ENCODE measurements at regions not wholly inside any gene's neighbourhood (a gene's known extent, or its start where the extent isn't known, plus 50 kb on each side); places are given as distances from the start of the nearest gene placed in this dataset.

DNA sequence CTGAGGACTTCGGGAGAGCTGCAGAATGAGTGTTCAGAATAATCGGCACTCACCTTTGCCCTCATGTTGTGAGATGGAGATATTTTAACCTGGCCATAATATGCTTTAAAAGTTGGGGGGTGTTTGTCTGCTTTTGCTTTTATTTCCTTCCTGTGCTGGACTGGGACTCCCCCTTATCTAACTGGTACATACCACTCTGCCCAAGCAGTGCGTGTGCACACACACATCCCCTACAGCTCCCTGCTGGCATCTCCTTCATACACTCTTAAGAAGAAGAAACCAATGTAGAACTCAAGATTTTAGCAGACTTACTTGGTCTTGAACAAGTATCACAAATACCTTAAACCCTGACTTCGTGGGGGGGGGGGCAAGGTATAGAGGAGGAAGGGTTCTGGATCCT lies 146.2 kb upstream of the DMRT1 start:
- no peak for DNase-seq

DNA sequence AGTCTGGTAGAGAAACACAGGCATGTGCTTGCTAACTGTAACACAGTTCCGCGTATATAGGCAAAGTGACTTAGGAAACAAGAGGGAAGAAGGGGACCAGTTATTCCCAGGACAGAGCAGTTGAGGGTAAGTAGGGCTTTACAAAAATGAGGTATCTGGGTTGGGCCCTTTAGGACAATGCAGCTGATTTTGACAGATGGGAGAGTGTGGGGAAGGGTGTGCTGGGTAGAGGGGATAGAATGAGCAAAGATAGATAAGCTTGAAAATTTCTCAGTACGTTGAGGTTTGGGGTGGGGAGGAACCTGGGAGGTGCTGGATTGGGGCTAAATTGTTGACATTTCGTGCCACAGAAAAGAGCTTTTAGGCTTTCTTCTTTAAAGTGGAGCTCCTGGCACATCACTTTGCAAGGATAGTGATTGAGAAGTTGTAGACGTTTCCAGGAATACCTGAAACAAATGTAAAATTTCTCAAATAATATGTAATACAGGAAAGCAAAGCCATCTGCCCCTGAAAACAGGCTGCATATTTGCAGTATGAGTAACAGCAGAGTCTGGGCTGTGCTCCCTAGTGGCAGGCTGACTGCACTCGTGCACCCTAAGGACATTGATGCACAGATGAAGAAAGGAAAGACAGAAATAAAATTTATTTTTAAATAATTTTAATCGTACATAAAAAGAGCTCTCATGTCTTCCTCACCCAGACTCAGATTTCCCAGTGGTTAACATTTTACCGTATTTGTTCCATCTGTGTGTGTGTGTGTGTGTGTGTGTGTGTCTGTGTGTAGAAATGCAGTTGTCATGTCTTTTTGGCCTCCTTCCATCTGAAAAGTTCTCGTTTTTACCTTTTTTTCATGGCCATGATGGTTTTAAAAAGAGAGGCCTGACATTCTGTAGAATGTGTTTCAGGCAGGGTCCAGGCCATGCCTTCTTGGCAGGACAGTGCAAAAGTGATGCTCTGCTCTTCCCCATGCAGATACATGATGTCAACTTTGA lies 144.9 kb upstream of the DMRT1 start:
- no peak for DNase-seq

DNA sequence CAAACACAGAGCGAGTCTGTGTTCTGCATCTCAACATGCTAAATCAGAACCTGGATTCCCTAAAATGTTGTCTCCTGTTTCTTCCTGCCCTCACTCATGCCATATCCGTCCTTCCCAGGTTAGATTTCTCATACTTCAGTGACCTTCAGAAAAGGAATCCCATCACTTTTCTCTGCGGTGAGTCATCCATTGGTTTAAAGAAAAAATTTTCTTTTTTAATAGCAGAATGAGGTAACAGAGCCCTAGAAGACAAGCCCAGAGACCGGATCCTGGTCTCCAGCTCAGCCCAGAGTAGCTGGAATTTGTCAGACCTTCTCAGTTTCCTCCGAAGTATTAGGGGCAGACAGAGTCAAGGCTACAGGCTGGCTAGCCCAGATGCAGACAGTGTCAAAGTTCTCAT lies 143.2 kb upstream of the DMRT1 start:
- no peak for DNase-seq

DNA sequence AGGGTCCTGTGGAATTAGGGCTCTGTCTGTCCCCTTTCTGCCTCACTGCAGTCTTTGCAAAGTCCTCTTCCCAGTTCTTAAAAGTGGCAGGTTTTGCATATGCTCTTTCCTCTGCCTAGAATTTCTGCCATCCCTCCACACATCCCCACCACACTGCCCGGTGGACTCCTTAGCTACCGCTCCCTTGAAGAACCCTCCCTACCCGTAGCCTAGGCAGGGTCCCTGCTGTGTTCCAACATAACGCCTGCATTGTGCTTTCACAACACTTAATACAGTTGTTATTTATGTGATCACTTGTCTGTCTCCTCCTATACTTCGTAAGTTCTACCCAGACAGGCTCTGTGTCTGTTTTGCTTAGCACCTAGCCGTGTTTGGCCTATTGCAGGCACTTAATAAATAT lies 142.5 kb upstream of the DMRT1 start:
- no peak for DNase-seq

DNA sequence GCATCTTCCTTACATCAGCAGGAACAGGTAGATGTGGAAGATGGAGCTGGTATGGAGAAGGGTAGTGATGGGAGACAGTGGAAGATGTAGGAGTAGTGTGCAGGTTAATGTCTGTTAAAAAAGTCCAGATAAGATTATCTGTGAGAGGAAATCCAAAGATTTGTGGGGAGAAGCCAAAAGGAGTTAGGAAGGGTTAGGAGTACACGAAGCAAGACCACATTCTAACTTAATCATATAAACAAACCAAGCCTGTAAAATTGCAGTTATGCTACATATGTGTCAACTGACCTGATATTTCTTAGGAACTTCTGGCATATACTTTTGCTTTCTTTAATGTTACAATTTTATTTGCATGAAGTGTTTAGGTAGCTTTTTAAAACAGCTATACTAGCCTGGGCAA lies 142.1 kb upstream of the DMRT1 start:
- no peak for DNase-seq

DNA sequence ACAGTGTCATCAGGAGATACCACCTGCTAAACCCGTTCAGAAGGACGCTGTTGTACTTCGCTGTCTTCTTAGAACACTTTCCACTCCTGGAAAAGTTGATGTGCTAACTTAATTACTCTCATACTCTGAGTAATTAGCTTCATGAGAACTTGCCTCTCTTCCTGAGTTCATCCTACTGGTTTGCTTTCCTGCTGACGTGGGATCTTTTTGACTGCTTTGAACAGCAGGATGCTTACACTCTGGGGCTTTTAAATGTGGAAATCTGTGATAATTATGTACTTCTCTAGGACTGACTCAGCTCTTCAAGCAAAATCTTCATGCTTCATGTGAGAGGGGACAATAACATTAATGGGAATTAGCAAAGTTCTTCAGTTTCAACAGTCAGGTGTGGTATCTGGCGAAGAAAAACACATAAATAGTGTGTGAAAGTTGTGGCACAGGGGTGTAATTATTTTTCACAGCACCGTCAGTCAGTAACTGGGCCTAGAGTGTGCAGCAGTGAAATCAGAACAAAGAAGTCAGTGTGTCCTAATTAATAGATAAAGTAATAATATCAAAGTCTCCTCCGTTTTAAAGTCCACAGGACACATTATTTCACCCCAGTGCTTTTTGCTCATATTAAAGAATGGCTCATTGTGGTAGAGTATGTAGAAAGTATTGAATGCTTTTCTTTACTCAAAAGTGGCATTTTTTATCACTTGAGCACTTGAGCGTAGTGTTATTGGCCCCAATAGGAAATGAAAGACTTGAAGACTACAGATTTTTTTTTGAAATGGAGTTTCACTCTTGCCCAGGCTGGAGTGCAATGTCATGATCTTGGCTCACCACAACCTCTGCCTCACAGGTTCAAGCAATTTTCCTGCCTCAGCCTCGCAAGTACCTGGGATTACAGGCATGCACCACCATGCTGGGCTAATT lies 140.9 kb upstream of the DMRT1 start:
- DNase-seq = no peak

DNA sequence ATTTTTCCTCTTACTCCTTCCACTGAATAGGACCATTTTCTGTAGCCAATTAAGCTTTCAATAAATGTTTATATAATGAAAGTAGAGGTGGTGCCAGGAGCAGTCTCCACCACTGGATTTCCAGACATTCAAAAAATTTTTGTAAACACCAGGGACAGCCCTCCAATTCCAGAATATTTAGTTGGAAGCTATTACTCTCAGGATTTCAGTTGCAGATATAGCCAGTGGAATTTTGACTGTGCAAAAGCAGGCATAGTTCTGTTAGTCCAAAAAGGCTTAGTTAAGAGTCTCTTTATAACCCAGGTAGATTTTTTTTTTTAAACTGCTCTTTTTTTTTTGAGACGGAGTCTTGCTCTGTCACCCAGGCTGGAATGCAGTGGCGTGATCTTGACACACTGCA lies 138.1 kb upstream of the DMRT1 start:
- DNase-seq = no peak

DNA sequence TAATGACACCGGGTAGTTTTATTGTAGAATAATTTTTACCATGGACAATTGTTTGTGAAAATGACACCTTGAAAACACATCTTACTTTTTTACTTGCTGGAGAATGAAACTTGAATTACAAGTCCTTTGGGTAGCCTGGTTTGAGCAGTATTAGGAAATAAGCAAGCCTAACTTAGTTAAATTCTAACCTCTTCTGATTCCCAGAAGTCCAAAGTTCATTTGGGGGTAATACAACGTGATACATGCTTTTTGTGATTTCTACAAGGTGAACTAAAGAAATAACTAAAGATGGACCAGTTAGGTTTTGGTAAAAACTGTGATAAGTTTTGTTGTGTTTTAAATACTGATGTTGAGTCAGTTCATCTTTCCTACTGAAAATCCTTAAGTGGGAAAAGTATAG lies 135.4 kb upstream of the DMRT1 start:
- no peak for DNase-seq

DNA sequence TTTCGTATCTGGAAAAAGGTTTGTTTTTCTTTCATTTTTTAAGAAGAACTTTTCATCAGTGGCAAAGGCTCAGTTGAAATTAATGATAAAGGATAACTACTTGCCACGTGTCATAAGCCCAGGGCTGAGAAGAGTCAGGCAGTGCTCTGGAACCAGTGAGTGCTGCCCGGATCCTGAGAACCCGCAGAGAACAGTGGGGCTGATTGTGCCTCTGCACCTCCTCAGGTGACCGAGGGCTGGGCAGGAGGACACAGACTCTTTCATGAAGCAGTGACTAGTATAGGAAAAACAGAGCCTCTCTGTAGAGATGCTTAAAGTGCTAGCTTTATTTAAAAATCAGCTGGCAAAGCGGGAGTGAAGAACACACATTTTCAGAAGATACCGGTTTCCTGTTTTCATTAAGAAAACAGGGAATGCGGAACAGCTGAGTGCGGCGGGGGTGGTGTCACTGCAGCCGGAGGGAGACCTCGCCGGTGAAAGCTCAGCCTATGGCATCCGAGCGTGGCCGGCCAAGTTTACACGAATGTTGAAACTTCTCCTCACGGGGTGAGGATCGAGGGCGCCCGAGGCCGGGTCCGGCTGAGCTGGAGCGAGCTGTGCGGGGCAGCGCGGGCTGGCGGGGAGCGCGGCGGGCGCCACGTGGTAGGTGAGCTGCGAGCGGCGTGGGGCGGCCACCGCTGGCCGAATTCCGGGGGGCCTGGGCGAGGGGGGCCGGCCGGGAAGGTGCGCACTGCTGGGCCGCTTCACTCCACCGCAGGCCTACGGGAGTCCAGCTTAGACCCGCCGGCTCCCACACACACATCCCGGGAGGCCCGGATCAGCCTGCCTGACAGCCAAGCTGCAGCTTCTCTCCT lies 134.7 kb upstream of the DMRT1 start:
- DNase-seq = no peak

DNA sequence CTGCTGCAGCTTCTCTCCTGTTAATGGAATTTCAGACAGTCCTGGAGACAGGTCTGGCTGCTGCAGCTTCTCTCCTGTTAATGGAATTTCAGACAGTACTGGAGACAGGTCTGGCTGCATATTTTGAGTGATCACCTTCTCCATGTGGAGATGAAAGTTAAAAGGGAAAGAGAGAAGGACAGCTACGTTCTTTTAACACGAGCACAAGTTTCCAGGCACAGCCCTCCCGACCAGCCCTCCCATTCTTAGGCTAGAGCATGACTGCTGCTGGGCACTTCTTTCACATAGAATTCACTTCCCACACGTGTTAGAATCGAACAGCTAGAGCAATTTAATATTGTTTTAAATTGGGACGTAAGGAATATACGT lies 133.3 kb upstream of the DMRT1 start:
- DNase-seq = no peak

DNA sequence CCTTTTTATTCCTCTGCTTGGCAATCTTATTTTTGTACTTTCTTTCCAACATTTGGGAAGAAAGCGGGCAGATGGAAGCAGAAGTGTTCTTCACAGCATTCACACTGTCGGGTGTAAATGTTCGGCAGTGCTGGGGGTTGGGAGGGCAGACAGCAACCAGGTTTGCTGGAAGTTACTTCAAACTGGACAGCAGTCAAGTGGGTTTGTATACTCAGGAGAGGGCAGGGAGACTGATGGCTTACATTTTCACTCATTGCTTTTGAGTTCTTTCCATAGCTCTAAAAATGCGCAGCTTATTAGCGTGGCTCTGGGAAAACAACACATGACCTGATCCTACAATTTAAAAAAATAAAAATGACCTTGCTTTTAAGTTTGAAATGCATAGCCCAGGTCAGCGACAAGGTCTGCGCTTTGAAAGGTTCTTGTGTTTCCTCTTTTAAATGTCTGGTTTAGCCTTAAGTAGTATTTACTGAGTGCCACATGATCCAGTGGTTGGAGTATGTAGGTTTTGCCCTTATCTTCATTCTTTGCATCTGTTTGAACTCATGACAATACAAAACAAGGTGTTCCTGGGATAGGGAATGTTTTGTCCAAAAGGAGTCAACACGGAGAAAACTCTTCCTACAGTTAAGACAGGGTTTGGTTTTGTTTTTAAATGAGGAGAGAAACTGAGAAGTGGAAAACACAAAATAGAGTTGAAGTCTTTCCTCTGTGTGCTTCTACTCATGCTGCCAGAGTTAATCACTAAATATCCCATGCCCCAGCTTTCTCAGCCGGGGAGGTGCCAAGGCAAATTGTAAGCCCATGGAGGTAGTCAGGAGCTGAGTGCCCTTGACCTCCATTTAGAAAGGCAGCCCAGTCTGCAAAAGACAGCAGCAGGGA lies 132.7 kb upstream of the DMRT1 start:
- DNase-seq = no peak

DNA sequence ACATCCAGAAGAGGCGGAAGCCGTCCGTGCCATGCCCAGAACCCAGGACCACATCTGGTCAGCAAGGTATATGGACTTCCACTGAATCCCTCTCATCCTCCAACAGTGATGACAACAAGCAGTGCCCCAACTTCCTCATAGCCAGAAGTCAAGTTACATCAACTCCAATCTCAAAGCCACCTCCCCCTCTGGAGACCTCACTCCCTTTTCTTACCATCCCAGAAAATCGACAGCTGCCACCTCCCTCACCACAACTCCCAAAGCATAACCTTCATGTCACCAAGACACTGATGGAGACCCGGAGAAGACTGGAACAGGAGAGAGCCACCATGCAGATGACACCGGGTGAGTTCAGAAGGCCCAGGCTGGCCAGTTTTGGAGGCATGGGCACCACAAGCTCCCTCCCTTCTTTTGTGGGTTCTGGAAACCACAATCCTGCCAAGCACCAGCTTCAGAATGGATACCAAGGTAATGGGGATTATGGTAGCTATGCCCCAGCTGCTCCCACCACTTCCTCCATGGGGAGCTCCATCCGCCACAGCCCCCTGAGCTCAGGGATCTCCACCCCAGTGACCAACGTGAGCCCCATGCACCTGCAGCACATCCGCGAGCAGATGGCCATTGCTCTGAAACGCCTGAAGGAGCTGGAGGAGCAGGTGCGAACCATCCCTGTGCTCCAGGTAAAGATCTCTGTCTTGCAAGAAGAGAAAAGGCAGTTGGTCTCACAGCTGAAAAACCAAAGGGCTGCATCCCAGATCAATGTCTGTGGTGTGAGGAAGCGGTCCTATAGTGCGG lies 130.3 kb upstream of the DMRT1 start:
- DNase-seq = no peak

DNA sequence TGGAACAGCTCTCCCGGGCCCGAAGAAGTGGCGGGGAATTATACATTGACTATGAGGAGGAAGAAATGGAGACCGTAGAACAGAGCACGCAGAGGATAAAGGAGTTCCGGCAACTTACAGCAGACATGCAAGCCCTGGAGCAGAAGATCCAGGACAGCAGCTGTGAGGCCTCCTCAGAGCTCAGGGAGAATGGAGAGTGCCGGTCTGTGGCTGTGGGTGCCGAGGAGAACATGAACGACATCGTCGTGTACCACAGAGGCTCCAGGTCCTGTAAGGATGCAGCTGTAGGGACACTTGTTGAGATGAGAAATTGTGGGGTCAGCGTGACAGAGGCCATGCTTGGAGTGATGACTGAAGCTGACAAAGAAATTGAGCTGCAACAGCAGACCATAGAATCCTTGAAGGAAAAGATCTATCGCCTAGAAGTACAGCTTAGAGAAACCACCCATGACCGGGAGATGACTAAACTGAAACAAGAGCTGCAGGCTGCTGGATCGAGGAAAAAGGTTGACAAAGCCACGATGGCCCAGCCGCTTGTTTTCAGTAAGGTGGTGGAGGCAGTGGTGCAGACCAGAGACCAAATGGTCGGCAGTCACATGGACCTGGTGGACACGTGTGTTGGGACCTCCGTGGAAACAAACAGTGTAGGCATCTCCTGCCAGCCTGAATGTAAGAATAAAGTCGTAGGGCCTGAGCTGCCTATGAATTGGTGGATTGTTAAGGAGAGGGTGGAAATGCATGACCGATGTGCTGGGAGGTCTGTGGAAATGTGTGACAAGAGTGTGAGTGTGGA lies 129.5 kb upstream of the DMRT1 start:
- DNase-seq = no peak

DNA sequence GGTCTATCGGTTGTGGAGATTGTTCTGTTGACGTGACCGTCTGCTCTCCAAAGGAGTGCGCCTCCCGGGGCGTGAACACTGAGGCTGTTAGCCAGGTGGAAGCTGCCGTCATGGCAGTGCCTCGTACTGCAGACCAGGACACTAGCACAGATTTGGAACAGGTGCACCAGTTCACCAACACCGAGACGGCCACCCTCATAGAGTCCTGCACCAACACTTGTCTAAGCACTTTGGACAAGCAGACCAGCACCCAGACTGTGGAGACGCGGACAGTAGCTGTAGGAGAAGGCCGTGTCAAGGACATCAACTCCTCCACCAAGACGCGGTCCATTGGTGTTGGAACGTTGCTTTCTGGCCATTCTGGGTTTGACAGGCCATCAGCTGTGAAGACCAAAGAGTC lies 128.9 kb upstream of the DMRT1 start:
- DNase-seq = no peak

DNA sequence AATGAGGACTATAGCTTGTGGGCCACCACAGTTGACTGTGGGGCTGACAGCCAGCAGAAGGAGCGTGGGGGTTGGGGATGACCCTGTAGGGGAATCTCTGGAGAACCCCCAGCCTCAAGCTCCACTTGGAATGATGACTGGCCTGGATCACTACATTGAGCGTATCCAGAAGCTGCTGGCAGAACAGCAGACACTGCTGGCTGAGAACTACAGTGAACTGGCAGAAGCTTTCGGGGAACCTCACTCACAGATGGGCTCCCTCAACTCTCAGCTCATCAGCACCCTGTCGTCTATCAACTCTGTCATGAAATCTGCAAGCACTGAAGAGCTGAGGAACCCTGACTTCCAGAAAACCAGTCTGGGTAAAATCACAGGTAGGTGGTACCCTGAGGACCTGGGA lies 128.4 kb upstream of the DMRT1 start:
- no peak for DNase-seq

DNA sequence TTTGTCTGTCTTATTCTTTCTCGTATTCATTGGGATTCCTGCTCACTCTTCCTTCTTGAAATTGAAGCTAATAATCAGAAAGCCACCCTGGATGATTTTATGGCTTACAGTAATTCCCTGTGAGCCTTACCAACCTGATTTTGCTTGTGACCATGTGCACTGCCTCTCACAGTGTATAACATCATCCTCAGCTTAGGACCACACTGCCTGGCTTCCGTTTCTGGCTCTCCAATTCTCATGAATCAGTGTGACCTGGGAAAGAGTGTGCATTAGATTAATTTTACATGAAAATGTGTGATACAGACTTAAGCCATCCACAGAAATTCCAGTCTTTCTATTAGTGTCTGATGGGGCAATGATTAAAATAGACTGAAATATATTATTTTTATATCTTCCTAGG lies 126.8 kb upstream of the DMRT1 start:
- DNase-seq = no peak

DNA sequence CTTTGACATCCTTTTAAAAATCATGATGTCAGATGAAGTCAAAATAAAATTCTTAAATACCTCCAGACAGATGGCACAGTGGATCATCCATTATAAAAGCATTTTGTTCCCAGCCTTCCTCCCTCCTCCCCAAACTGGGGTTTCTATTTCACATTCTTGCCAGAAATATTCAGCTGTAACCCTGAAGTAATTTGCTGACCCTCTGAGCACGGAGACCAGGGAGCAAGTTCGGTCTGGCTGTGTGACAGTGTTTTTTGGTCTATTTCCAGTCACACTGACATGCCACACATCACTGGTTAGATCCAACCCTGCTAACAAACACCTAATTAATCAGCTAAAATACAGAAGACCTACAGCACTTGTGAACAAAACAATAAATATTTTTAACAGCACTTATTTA lies 126.2 kb upstream of the DMRT1 start:
- DNase-seq = no peak

DNA sequence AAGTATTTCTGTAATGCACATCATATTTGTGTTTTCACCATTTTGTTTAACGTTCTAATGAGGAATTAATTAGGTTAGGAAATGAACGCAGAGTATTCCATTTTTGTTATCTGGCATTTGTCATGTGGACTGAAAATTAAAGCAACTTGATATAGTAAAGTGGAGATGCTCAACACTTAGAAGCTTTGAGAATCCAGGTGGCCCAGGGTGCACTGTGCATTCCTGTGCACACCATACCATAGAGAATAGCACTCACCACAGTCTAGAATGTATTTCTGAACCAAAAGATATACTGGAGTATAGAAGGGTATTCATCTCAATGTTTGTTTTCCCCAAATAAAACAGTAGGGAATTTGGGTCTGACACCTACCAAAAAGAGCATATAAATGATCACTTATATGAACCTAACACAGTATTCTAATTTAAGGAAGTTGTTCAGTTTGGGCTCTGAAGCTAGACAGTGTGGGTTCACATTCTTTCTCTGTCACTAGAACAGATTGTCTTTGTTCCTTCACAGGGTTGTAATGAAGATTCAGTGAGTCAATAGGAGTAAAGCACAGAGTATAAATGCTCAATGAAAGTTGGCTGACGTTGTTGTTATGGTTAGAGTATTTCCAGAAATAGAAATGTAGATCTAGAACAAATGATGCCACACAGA lies 125.6 kb upstream of the DMRT1 start:
- no peak for DNase-seq

DNA sequence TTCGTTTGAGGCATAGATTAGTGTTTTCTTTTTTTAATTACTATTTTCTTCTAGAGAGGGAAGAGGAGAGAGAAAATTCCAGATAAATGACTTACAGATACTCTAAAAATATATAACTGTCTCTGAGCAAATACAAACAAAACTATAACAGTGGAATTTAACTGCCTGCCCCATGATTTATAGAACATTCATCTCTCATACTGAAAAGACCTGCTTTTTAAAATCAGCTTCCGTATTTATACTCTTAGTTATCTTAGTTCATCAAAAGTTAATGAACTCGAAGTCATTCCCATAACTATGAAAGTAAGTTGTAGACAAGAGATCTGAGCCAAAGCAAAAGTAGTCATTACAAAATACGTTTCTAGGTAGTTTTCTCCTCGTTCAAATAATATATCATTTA lies 123.8 kb upstream of the DMRT1 start:
- no peak for DNase-seq
